ENCODE measurements at regions not wholly inside any gene's neighbourhood (a gene's known extent, or its start where the extent isn't known, plus 50 kb on each side); places are given as distances from the start of the nearest gene placed in this dataset.
"Not testable (repeated sequence)": the region's sequence is repeated elsewhere in the genome, so short reads cannot be mapped to it uniquely, and the experiment has no call there.

- DNase-seq, result no peak
Measured at GRCh38 chr17:5753421-5753820, 169.1 kb upstream of the NLRP1 start.

GRCh38 chr17:5757314-5757907, 173.1 kb upstream of the NLRP1 start:
- no peak for DNase-seq

- no peak for DNase-seq
Measured at GRCh38 chr17:5758651-5759050, 174.3 kb upstream of the NLRP1 start.

- no peak for DNase-seq
Measured at GRCh38 chr17:5759501-5759925, 175.2 kb upstream of the NLRP1 start.

- DNase-seq, result no peak
Measured at GRCh38 chr17:5762191-5762590, 177.9 kb upstream of the NLRP1 start.

- DNase-seq, result no peak
Measured at GRCh38 chr17:5763595-5764306, 179.4 kb upstream of the NLRP1 start.

GRCh38 chr17:5769593-5770354, 185.5 kb upstream of the NLRP1 start:
- DNase-seq, result peak; percentile 55

- peak; percentile 26 for DNase-seq
Measured at GRCh38 chr17:5770441-5771270, 186.3 kb upstream of the NLRP1 start.

- DNase-seq, result not testable (repeated sequence)
Measured at GRCh38 chr17:5771271-5771577, 186.9 kb upstream of the NLRP1 start.

- DNase-seq, result not testable (repeated sequence)
Measured at GRCh38 chr17:5772017-5772416, 187.7 kb upstream of the NLRP1 start.

GRCh38 chr17:5772720-5773119, 188.4 kb upstream of the NLRP1 start:
- DNase-seq, result no peak

- no peak for DNase-seq
Measured at GRCh38 chr17:5773816-5774360, 189.6 kb upstream of the NLRP1 start.

GRCh38 chr17:5775098-5775497, 190.8 kb upstream of the NLRP1 start:
- no peak for DNase-seq

GRCh38 chr17:5780476-5780875, 196.2 kb upstream of the NLRP1 start:
- no peak for DNase-seq

GRCh38 chr17:5781236-5781927, 197.1 kb upstream of the NLRP1 start:
- DNase-seq, result no peak

GRCh38 chr17:5783269-5783668, 199.0 kb upstream of the NLRP1 start:
- DNase-seq, result no peak

- no peak for DNase-seq
Measured at GRCh38 chr17:5783851-5784250, 199.5 kb upstream of the NLRP1 start.

GRCh38 chr17:5784791-5785190, 200.5 kb upstream of the NLRP1 start:
- DNase-seq, result no peak

- DNase-seq, result no peak
Measured at GRCh38 chr17:5785338-5785737, 201.0 kb upstream of the NLRP1 start.

GRCh38 chr17:5785867-5786509, 201.7 kb upstream of the NLRP1 start:
- no peak for DNase-seq

GRCh38 chr17:5786510-5786875, 202.2 kb upstream of the NLRP1 start:
- no peak for DNase-seq

Measured in femur (tissue), 1 donor.